Testis (tissue), 2 donors: ENCODE measurements at regions not wholly inside any gene's neighbourhood (a gene's known extent, or its start where the extent isn't known, plus 50 kb on each side); places are given as distances from the start of the nearest gene placed in this dataset.
"Not testable (repeated sequence)": the region's sequence is repeated elsewhere in the genome, so short reads cannot be mapped to it uniquely, and the experiment has no call there.

Experiments
- CTCF ChIP-seq, 3 experiments: fragments of 450-650 bp in 2 of 3; fragments of 200-600 bp in 1 of 3; sonication (generic) in 1 of 3; IDR thresholded peaks; one replicate each; pipeline ENCODE4 v1.5.1; 2016 to 2019; ENCODE audit warnings: antibody characterized with exemption in 3 of 3, mild to moderate bottlenecking in 2 of 3, moderate library complexity in 1 of 3
- POLR2A ChIP-seq: fragments of 450-650 bp; IDR thresholded peaks from one replicate; pipeline ENCODE4 v1.6.1; 2017; ENCODE audit warnings: antibody characterized with exemption, mild to moderate bottlenecking, moderate library complexity

DNA sequence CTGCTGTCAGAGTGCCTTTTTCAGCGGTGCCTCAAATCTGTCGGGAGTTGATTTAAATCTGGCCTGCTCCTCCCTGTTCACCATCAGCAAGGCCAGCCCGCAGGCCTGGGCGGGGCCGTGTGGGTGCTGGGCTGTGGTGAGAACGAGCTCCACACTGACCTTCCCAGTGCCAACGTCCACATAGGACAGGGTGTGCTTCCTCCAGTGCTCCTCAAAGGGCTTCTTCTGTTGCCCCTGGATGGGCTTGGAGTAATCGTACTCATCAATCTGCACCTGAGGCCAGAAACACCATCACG lies 50.2 kb upstream of the LPCAT1 start:
- TF ChIP-seq CTCF (IDR thresholded peaks at IDR 0.05); POLR2A: not testable (repeated sequence)
